Small intestine (tissue), 7 donors: ENCODE measurements at regions not wholly inside any gene's neighbourhood (a gene's known extent, or its start where the extent isn't known, plus 50 kb on each side); places are given as distances from the start of the nearest gene placed in this dataset.

ENCODE experiments used
- DNase-seq, 2 donors: peaks; one replicate each; pipeline versions ENCODE4 v3.0.0 to v3.0.0-alpha.2; 2013
- FAIRE-seq: peaks from 2 replicates; lab custom pipeline; 2012; peaks lifted over from hg19 to GRCh38; lab: Jason Lieb, UNC
- H3K27ac ChIP-seq, 3 donors: one replicate each; pipeline ENCODE4 v1.5.1; 2013; ENCODE audit warnings: low read length in 2 of 3, mild to moderate bottlenecking in 2 of 3, control low read depth in 1 of 3, inconsistent platforms in 1 of 3, low read depth in 1 of 3, moderate library complexity in 1 of 3
- H3K27me3 ChIP-seq, 3 donors: one replicate each; pipeline ENCODE4 v1.6.1; 2013; ENCODE audit warnings: low read length in 3 of 3, inconsistent platforms in 1 of 3; ENCODE audit not compliant: control insufficient read depth in 3 of 3, insufficient read depth in 3 of 3
- H3K36me3 ChIP-seq, 3 donors: one replicate each; pipeline ENCODE4 v1.6.1; 2013; ENCODE audit warnings: low read length in 3 of 3, inconsistent platforms in 1 of 3, low read depth in 1 of 3, mild to moderate bottlenecking in 1 of 3, moderate library complexity in 1 of 3; ENCODE audit not compliant: control insufficient read depth in 3 of 3, insufficient read depth in 2 of 3
- H3K4me1 ChIP-seq, 3 donors: one replicate each; pipeline ENCODE4 v1.6.1; 2013; ENCODE audit warnings: low read length in 2 of 3, inconsistent platforms in 1 of 3, low read depth in 1 of 3, mild to moderate bottlenecking in 1 of 3, moderate library complexity in 1 of 3; ENCODE audit not compliant: control insufficient read depth in 3 of 3, insufficient read depth in 2 of 3
- H3K4me3 ChIP-seq, 3 donors: one replicate each; pipeline ENCODE4 v1.5.1; 2013; ENCODE audit warnings: low read length in 3 of 3, control low read depth in 1 of 3, inconsistent platforms in 1 of 3, low read depth in 1 of 3, mild to moderate bottlenecking in 1 of 3, moderate library complexity in 1 of 3
- H3K9me3 ChIP-seq, 2 donors: one replicate each; pipeline ENCODE4 v1.6.1; 2013; ENCODE audit warnings: low read depth in 1 of 2, low read length in 1 of 2; ENCODE audit not compliant: control insufficient read depth in 2 of 2, insufficient read depth in 1 of 2
- WGBS, 3 donors: extraction: QIAGEN DNeasy Blood & Tissue Kit; methylation state at CpG; one replicate each; pipeline ENCODE4 v1.1.7; 2013; 5-methylcytosine and 5-hydroxymethylcytosine counted together
- donor health status: healthy with polysubstance abuse.
- donor health status: control.
- donor health status: control.
- donor health status: Bipolar disorder and iron deficiency.
- donor health status: healthy.

DNA sequence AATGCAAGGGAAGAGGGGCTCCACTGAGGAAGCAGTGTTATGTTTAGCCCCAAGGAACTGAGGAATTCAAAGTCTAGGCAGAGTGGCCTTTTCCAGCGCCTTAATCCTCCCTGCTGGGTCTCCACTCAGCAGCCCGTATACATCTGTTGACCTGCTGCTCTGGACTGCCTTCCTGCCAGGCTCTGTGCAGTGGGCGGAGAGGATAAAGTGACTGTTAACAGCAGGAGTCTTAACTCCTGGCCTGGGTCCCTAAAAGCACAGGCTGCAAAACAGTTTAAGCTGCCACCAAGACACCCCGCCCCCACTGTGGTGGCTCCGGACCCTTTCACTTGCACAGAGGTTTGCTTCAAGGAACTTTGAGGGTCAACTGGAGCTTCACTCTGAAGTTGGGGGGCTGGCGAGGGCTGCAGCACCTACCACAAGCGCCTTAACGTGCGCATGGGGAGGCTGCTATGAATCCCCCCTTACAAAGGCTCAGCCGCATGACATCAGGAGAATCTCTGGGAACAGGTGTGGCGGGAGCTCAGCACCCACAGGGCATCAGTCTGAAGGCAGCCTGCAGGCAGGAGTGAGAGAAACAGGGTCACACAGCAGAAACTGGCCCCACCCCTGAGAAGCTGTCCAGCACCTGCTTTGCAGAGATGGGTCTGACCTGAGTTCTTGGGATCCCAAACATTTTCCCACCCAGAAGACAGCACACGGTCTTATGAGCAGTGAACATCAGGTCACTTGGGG lies 358.2 kb upstream of the GATB start:
- Histone ChIP-seq H3K27me3 (peaks cover 0 to 2% (median 0%) of the 10 kb centered on the region in 3 donors), H3K4me1 (no peaks in the 10 kb centered on the region), H3K9me3 (no peaks in the 10 kb centered on the region), H3K4me3 (no peak overlapping the region), H3K36me3 (no peaks in the 10 kb centered on the region), H3K27ac (no peak overlapping the region)
- DNase-seq (no peak), FAIRE-seq (no peak)
- 80 to 82% (median 80%) methylated on average over 12 of the region's 12 CpGs for WGBS, 3 donors

DNA sequence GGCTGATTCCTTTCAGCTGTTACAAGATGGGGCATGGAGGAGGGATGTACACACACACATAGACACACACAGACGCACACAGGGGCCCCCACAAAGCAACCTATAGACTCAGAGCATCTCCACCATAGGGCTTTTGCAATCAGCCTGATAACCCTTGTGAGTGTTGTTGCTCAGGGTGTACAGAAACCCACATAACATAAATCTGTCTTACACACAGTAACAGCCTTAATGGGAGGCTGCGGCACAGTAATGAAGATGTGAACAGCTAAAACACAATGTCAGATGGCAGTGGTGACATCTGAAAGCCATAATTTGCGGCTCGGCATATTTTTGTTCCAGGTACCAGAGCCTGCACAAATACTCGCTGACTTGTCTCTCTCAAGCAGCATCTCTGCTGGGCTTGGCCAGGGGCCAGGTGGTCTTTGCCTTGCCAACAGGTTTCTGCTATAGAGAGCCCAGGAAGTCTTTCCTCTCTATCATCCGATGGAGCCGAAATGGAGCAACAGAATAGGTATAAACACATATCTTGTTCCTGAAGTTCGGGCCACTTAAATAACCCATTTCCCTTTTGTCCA lies 357.2 kb upstream of the GATB start:
- WGBS, 3 donors = 83 to 90% (median 88%) methylated on average over 8 of the region's 8 CpGs
- peaks cover 0 to 2% (median 0%) of the 10 kb centered on the region in 3 donors for H3K27me3 ChIP-seq
- FAIRE-seq = no peak
- H3K36me3 ChIP-seq = no peaks in the 10 kb centered on the region
- no peak for DNase-seq
- H3K4me1 ChIP-seq = no peaks in the 10 kb centered on the region
- H3K9me3 ChIP-seq = no peaks in the 10 kb centered on the region
- H3K27ac ChIP-seq = no peak overlapping the region
- H3K4me3 ChIP-seq = no peak overlapping the region

GRCh38 chr4:152117520-152117919 lies 356.7 kb upstream of the GATB start:
- 78 to 91% (median 81%) methylated on average over 6 of the region's 6 CpGs for WGBS, 3 donors

GRCh38 chr4:152117054-152117453 lies 356.2 kb upstream of the GATB start:
- H3K27me3 ChIP-seq = peaks cover 0 to 2% (median 0%) of the 10 kb centered on the region in 3 donors
- H3K4me1 ChIP-seq = no peaks in the 10 kb centered on the region
- FAIRE-seq = no peak
- no peak for DNase-seq
- H3K9me3 ChIP-seq = no peaks in the 10 kb centered on the region
- no peak overlapping the region for H3K27ac ChIP-seq
- H3K36me3 ChIP-seq = no peaks in the 10 kb centered on the region
- H3K4me3 ChIP-seq = no peak overlapping the region
- WGBS, 3 donors = 64 to 77% (median 67%) methylated on average over 3 of the region's 3 CpGs

More at GRCh38 chr4:152117520-152117919, 356.7 kb upstream of the GATB start:
- no peak overlapping the region for H3K4me3 ChIP-seq
- no peak overlapping the region for H3K27ac ChIP-seq
- no peaks in the 10 kb centered on the region for H3K36me3 ChIP-seq
- peaks cover 0 to 2% (median 0%) of the 10 kb centered on the region in 3 donors for H3K27me3 ChIP-seq
- no peak for FAIRE-seq
- no peaks in the 10 kb centered on the region for H3K9me3 ChIP-seq
- DNase-seq = no peak
- no peaks in the 10 kb centered on the region for H3K4me1 ChIP-seq

- WGBS, 3 donors = 47 to 80% (median 66%) methylated on average over 8 of the region's 8 CpGs
- Histone ChIP-seq H3K4me1 (no peaks in the 10 kb centered on the region), H3K4me3 (no peak overlapping the region), H3K27ac (peak overlapping the region in 1 of 3 donors; percentile 55), H3K9me3 (no peaks in the 10 kb centered on the region), H3K36me3 (no peaks in the 10 kb centered on the region), H3K27me3 (peaks cover 0 to 2% (median 0%) of the 10 kb centered on the region in 3 donors)
- FAIRE-seq = no peak
- peak in 1 of 2 donors; percentile 24 for DNase-seq
Observed at GRCh38 chr4:152115794-152116193, 355.0 kb upstream of the GATB start.

DNA sequence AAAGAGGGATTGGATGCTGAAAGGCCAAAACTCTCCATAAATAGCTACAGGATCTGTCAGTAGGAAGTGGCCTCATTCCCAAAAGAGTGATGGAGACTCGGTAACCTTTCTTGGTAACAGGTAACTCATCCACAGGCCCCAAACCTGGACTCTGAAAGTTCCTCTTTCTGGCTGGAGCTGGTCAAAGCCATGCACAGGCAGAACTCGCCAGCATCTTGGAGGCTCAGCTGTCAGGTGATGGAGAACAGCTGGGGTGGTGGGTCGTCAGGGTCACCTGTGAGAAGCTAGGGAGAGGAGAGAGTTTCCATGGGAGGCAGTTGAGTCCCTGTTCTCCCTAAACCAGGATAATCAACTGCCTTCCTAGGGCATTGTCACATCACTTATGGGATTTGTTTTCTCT lies 354.3 kb upstream of the GATB start:
- peaks cover 0 to 2% (median 0%) of the 10 kb centered on the region in 3 donors for H3K27me3 ChIP-seq
- no peak for FAIRE-seq
- no peaks in the 10 kb centered on the region for H3K4me1 ChIP-seq
- no peak overlapping the region for H3K4me3 ChIP-seq
- no peak overlapping the region for H3K27ac ChIP-seq
- WGBS, 3 donors = 70 to 81% (median 78%) methylated on average over 3 of the region's 3 CpGs
- H3K9me3 ChIP-seq = no peaks in the 10 kb centered on the region
- no peak for DNase-seq
- H3K36me3 ChIP-seq = no peaks in the 10 kb centered on the region

DNA sequence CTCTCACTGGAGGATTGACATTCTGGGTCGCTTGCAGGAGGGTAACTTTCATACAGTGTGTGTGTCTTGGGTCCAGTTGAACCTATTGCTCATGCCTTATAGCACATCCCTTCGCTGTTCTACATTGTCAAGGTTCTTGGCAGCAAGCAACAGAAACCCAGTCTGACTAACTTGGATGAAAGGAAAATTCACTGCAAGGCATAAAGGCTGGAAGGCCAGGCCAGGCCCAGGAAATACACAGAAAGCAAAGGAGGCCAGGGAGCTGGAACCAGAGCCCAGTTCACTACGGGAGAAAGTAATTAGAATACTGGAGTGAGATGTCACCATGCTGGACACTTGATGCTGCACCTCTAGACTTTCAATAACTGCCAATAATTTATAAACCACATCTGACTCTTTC lies 353.8 kb upstream of the GATB start:
- H3K27me3 ChIP-seq = peaks cover 0 to 2% (median 0%) of the 10 kb centered on the region in 3 donors
- H3K27ac ChIP-seq = no peak overlapping the region
- WGBS, 3 donors = 53 to 65% (median 61%) methylated on average over 3 of the region's 3 CpGs
- FAIRE-seq (no peak), DNase-seq (no peak)
- no peaks in the 10 kb centered on the region for H3K9me3 ChIP-seq
- no peaks in the 10 kb centered on the region for H3K36me3 ChIP-seq
- H3K4me3 ChIP-seq = no peak overlapping the region
- no peaks in the 10 kb centered on the region for H3K4me1 ChIP-seq

DNA sequence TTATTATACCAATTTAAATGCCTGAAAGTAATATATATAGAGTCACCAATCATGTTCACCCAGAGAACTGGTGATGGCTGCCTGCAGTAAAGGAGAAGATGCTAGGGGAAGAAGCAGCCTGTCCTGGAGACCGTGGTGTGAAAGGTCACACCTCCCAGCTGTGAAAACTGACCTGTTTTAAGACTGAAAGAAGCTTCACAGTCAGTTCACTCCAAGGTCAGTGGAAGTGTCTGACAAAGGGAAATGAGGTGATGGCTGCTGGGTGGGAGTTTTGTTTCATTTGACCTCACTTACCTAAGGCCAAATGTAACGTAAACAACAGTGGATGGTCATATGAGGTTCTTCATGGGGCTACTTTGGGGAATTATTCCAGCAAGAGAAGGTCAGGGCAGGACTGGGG lies 352.1 kb upstream of the GATB start:
- 79 to 91% (median 86%) methylated on average over 2 of the region's 2 CpGs for WGBS, 3 donors
- Histone ChIP-seq H3K36me3 (no peaks in the 10 kb centered on the region), H3K27ac (no peak overlapping the region), H3K4me1 (no peaks in the 10 kb centered on the region), H3K4me3 (no peak overlapping the region), H3K27me3 (no peaks in the 10 kb centered on the region), H3K9me3 (no peaks in the 10 kb centered on the region)
- DNase-seq (no peak), FAIRE-seq (no peak)
